ENCODE measurements at regions not wholly inside any gene's neighbourhood (a gene's known extent, or its start where the extent isn't known, plus 50 kb on each side); places are given as distances from the start of the nearest gene placed in this dataset.

DNA sequence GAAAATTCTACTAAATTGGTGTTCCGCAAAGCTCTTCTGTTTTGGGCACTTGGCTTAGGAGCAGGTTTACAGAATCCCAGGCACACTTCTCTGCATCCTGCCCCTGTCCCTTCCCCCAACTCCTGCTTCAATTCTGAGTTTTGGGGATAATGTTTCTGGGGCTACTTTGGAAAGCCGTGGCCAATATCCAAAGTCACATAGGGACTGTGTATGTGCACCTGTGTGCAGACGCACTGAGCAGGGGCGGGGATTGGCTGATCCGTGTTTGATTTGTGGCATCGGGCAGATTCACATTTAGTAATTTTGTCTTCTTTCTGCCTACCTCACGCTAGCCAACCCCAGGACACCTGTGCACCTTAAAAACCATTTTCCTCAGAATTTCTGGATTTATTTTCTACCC lies 491.9 kb downstream of the SIPA1L2 start:
- no peaks in the 10 kb centered on the region for H3K27me3 ChIP-seq (replicated peaks; ENCODE audit: control insufficient read depth, insufficient read depth, low read length)
- no peaks in the 10 kb centered on the region for H3K36me3 ChIP-seq (ENCODE audit: control insufficient read depth, insufficient read depth, low read length)
- no peak overlapping the region for H3K4me3 ChIP-seq (replicated peaks; ENCODE audit: low read depth, low read length)
- no peak for DNase-seq (ENCODE audit: extremely low read depth, insufficient read length)
- TF ChIP-seq CTCF (IDR thresholded peaks at IDR 0.05; ENCODE audit: insufficient read depth, low read length, poor library complexity, severe bottlenecking), result no peak

DNA sequence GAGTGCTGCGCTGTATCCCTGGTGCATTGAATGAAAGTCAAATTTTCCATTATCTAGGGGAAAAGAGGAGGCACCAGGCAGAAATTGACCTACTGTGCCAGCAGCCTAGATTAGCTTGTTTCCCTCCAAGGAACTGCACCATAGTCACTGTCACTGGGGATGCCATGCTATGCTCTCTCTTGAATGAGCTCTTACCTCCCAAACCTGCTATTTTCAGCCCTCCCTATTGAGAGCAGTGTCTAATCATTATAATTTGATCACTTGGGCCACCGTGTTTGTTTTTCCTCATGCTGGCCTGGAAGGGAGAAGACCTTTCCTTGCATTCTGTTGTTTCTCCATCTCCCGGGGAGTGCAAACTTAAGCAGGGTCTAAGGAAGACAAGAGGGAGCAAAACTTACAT lies 492.9 kb downstream of the SIPA1L2 start:
- TF ChIP-seq CTCF (IDR thresholded peaks at IDR 0.05; ENCODE audit: insufficient read depth, low read length, poor library complexity, severe bottlenecking), result no peak
- DNase-seq (ENCODE audit: extremely low read depth, insufficient read length), result no peak
- H3K4me3 ChIP-seq (replicated peaks; ENCODE audit: low read depth, low read length), result no peak overlapping the region
- H3K36me3 ChIP-seq (ENCODE audit: control insufficient read depth, insufficient read depth, low read length), result no peaks in the 10 kb centered on the region
- no peaks in the 10 kb centered on the region for H3K27me3 ChIP-seq (replicated peaks; ENCODE audit: control insufficient read depth, insufficient read depth, low read length)

- H3K27me3 ChIP-seq (replicated peaks; ENCODE audit: control insufficient read depth, insufficient read depth, low read length), result no peaks in the 10 kb centered on the region
- no peaks in the 10 kb centered on the region for H3K36me3 ChIP-seq (ENCODE audit: control insufficient read depth, insufficient read depth, low read length)
- DNase-seq (ENCODE audit: extremely low read depth, insufficient read length), result no peak
- no peak for TF ChIP-seq CTCF (IDR thresholded peaks at IDR 0.05; ENCODE audit: insufficient read depth, low read length, poor library complexity, severe bottlenecking)
- H3K4me3 ChIP-seq (replicated peaks; ENCODE audit: low read depth, low read length), result no peak overlapping the region
These were observed 493.8 kb downstream of the SIPA1L2 start for GRCh38 chr1:232136136-232136535.

DNA sequence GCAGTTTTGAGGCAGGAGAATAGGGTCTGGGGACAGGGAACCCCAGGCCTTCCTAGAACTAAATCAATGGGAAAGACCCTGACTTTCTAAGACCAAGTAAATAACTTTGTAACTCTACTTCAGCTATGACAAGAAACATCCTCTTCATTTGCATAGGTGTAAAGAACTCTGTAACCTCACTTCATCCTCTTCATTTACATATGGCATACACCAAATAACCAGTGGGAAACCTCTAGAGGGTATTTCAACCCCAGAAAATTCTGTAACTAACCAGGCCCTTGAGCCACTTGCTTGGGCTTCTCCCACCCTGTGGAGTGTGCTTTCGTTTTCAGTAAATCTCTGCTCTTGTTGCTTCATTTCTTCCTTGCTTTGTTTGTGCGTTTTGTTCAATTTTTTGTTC lies 495.6 kb downstream of the SIPA1L2 start:
- Histone ChIP-seq H3K4me3 (replicated peaks; ENCODE audit: low read depth, low read length) (no peak overlapping the region), H3K27me3 (replicated peaks; ENCODE audit: control insufficient read depth, insufficient read depth, low read length) (no peaks in the 10 kb centered on the region), H3K36me3 (ENCODE audit: control insufficient read depth, insufficient read depth, low read length) (no peaks in the 10 kb centered on the region)
- no peak for TF ChIP-seq CTCF (IDR thresholded peaks at IDR 0.05; ENCODE audit: insufficient read depth, low read length, poor library complexity, severe bottlenecking)
- DNase-seq (ENCODE audit: extremely low read depth, insufficient read length), result no peak

DNA sequence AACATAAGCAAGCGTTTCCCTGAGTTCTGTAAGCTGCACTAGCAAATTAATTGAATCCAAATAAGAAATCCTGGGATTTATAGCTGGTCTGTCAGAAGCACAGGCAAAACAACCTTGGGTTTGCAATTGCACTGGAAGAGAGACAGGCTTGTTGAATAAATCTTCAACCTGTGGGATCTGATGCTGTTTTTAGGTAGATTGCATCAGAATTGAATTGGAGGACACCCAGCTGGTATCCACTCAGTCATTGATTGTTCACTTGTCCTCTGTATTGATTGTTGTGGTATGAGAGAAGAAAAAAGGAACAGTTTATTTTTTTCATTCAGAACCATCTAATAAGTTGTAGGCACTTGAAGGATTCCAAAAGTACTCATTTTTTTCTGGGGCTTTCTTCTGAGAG lies 497.4 kb downstream of the SIPA1L2 start:
- Histone ChIP-seq H3K27me3 (replicated peaks; ENCODE audit: control insufficient read depth, insufficient read depth, low read length) (no peaks in the 10 kb centered on the region), H3K36me3 (ENCODE audit: control insufficient read depth, insufficient read depth, low read length) (no peaks in the 10 kb centered on the region), H3K4me3 (replicated peaks; ENCODE audit: low read depth, low read length) (no peak overlapping the region)
- no peak for DNase-seq (ENCODE audit: extremely low read depth, insufficient read length)
- no peak for TF ChIP-seq CTCF (IDR thresholded peaks at IDR 0.05; ENCODE audit: insufficient read depth, low read length, poor library complexity, severe bottlenecking)

DNA sequence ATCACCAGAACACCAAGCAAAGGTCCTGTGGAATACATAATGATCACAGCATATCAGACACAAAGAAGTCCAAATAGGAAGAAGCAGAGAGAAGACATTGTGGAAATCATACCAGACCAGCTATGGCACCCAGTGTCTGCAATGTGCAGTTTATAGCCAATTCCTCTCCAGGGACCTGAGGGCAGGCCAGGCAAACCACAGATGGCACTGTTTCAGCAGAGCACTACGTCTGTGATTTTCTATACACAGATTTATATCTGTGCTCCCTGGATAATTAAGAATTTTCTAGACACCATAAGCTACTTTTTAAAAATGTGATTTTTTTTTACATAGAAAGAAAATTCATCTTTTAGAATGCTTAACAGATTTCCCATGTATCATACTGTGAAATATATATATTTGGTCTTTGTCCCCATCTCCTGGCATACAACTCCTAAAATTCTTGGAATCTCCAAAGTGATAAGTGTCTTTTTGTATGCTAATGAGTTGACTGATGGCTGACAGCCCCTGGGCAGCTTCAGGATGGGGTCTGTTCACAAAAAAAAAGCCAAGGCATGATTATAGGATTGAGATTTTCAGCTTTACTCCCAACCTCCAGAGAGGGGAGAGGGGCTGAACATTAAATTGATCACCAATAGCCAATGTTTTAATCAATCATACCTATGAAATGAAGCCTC lies 498.1 kb downstream of the SIPA1L2 start:
- no peak for TF ChIP-seq CTCF (IDR thresholded peaks at IDR 0.05; ENCODE audit: insufficient read depth, low read length, poor library complexity, severe bottlenecking)
- DNase-seq (ENCODE audit: extremely low read depth, insufficient read length), result no peak
- Histone ChIP-seq H3K4me3 (replicated peaks; ENCODE audit: low read depth, low read length) (no peak overlapping the region), H3K36me3 (ENCODE audit: control insufficient read depth, insufficient read depth, low read length) (no peaks in the 10 kb centered on the region), H3K27me3 (replicated peaks; ENCODE audit: control insufficient read depth, insufficient read depth, low read length) (no peaks in the 10 kb centered on the region)

Data from GM06990 (cell line).